A673 (cell line): ENCODE measurements at regions not wholly inside any gene's neighbourhood (a gene's known extent, or its start where the extent isn't known, plus 50 kb on each side); places are given as distances from the start of the nearest gene placed in this dataset.

Experiments
- BruUV-seq: library from RNA; stranded (reverse); fragments of 400-500 nt; replicated peaks from 2 replicates; lab custom pipeline; 2021; lab: Mats Ljungman, UMichigan
- CTCF ChIA-PET: fragments of 300-600 bp; sonication (Branson Sonifier 250); formaldehyde crosslinking; loops from one replicate; lab custom pipeline; 2022; ENCODE audit warnings: antibody characterized with exemption; lab: Charles Lee
- POLR2A ChIA-PET: fragments of 300-600 bp; sonication (Branson Sonifier 250); formaldehyde crosslinking; loops from one replicate; lab custom pipeline; 2022; ENCODE audit warnings: antibody characterized with exemption; ENCODE audit not compliant: low non-redundant PET; lab: Charles Lee
- DNase-seq: peaks from one replicate; pipeline ENCODE4 v3.0.0-alpha.2; 2015; ENCODE audit warnings: low spot score
- H3K27ac ChIP-seq: fragments of 200-600 bp; sonication (generic); 2 replicates; pipeline ENCODE4 v1.5.1; 2016; ENCODE audit warnings: mixed run types, low read depth, mild to moderate bottlenecking, mixed read lengths, antibody characterized with exemption, low read length; ENCODE audit not compliant: poor library complexity, severe bottlenecking
- H3K27me3 ChIP-seq: fragments of 200-600 bp; sonication (generic); replicated peaks from 2 replicates; pipeline ENCODE4 v1.6.1; 2017; ENCODE audit warnings: mixed run types, low read depth, mild to moderate bottlenecking, mixed read lengths, antibody characterized with exemption, low read length; ENCODE audit not compliant: insufficient read depth, poor library complexity
- H3K36me3 ChIP-seq: fragments of 200-600 bp; sonication (generic); 2 replicates; pipeline ENCODE4 v1.6.1; 2016; ENCODE audit warnings: mixed run types, mild to moderate bottlenecking, mixed read lengths, antibody characterized with exemption, low read length; ENCODE audit not compliant: insufficient read depth, poor library complexity, severe bottlenecking
- H3K4me1 ChIP-seq: fragments of 200-600 bp; sonication (generic); 2 replicates; pipeline ENCODE4 v1.6.1; 2017; ENCODE audit warnings: mixed run types, mild to moderate bottlenecking, mixed read lengths, antibody characterized with exemption, low read length; ENCODE audit not compliant: insufficient read depth, poor library complexity, severe bottlenecking
- H3K4me3 ChIP-seq: fragments of 200-600 bp; sonication (generic); 2 replicates; pipeline ENCODE4 v1.5.1; 2016; ENCODE audit warnings: low read depth, mixed run types, mild to moderate bottlenecking, mixed read lengths, low read length; ENCODE audit not compliant: poor library complexity, severe bottlenecking
- H3K9me3 ChIP-seq: fragments of 200-600 bp; sonication (generic); 2 replicates; pipeline ENCODE4 v1.6.1; 2016; ENCODE audit warnings: mixed run types, low read depth, mild to moderate bottlenecking, mixed read lengths, antibody characterized with exemption, low read length; ENCODE audit not compliant: poor library complexity, severe bottlenecking
- CTCF ChIP-seq: fragments of 300-800, 200-600 bp; sonication (generic); conservative IDR thresholded peaks from 2 replicates; pipeline ENCODE4 v1.5.1; 2017; ENCODE audit warnings: low read depth, mild to moderate bottlenecking, antibody characterized with exemption, low read length, moderate library complexity, mixed read lengths
- EZH2 ChIP-seq: fragments of 200-600 bp; sonication (generic); IDR thresholded peaks from 2 replicates; pipeline ENCODE4 v1.6.1; 2017; ENCODE audit warnings: borderline replicate concordance, low read depth, mild to moderate bottlenecking, mixed read lengths, antibody characterized with exemption, low read length; ENCODE audit not compliant: poor library complexity, severe bottlenecking
- intact Hi-C: fragments of 100-400 bp; cut with micrococcal nuclease; formaldehyde crosslinking; loops from one replicate; pipeline ENCODE4 v1.10.0; 2022; ENCODE audit not compliant: unreplicated experiment

- Histone ChIP-seq H3K9me3 (no peaks in the 10 kb centered on the region), H3K4me3 (no peak overlapping the region), H3K27me3 (no peaks in the 10 kb centered on the region), H3K4me1 (no peaks in the 10 kb centered on the region), H3K27ac (no peak overlapping the region), H3K36me3 (no peaks in the 10 kb centered on the region)
- BruUV-seq, result no TSS peak
- POLR2A ChIA-PET, result no interaction called here
- CTCF ChIA-PET, result no interaction called here
- no peak for DNase-seq
- TF ChIP-seq EZH2, result no peak
- no peak for TF ChIP-seq CTCF
- intact Hi-C loops, result no loop called here
These were observed 264.0 kb upstream of the CHST9 start for GRCh38 chr18:27449104-27449503.

DNA sequence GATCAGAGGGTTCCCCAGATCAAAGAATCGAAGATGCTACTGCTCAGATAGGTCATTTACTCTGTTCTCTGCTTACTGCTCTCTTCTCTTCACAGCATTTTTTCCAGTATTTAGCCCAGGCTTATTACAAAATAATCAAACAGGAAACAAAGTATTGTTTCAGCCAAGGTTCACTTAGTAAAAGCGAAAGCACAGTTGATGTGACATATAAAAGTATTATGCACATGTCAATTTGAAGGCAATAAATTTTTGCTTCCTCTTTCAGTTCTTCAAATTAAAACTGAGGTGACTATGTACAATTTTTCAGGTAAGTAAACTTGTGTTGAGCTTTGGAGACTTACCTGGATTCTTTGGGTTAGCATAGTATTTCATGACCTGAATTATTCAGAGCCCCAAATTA is 262.8 kb upstream of the CHST9 start:
- no TSS peak for BruUV-seq
- H3K27ac ChIP-seq, result no peak overlapping the region
- ChIA-PET POLR2A (no interaction called here), CTCF (no interaction called here)
- no peak for TF ChIP-seq CTCF
- no peak for TF ChIP-seq EZH2
- intact Hi-C loops, result no loop called here
- no peaks in the 10 kb centered on the region for H3K36me3 ChIP-seq
- H3K4me1 ChIP-seq, result no peaks in the 10 kb centered on the region
- H3K9me3 ChIP-seq, result no peaks in the 10 kb centered on the region
- H3K4me3 ChIP-seq, result no peak overlapping the region
- DNase-seq, result no peak
- no peaks in the 10 kb centered on the region for H3K27me3 ChIP-seq

- no peak overlapping the region for H3K27ac ChIP-seq
- TF ChIP-seq CTCF, result no peak
- no peak for TF ChIP-seq EZH2
- intact Hi-C loops, result no loop called here
- POLR2A ChIA-PET, result no interaction called here
- H3K36me3 ChIP-seq, result no peaks in the 10 kb centered on the region
- H3K4me1 ChIP-seq, result no peaks in the 10 kb centered on the region
- no peak for DNase-seq
- no peak overlapping the region for H3K4me3 ChIP-seq
- CTCF ChIA-PET, result no interaction called here
- H3K27me3 ChIP-seq, result no peaks in the 10 kb centered on the region
- BruUV-seq, result no TSS peak
- H3K9me3 ChIP-seq, result no peaks in the 10 kb centered on the region
These were observed 262.4 kb upstream of the CHST9 start for GRCh38 chr18:27447451-27447881.
